Naive thymus-derived CD4-positive, alpha-beta T cell (primary cell): ENCODE measurements at regions not wholly inside any gene's neighbourhood (a gene's known extent, or its start where the extent isn't known, plus 50 kb on each side); places are given as distances from the start of the nearest gene placed in this dataset.
A peak's percentile ranks its signal among the peaks of the same experiment; 100 is the strongest.

ENCODE experiments used
- ATAC-seq: fragments of 150-1000 bp; cut with Tn5 transposase; 2 replicates; pipeline ENCODE4 v1.10.0; 2021; ENCODE audit warnings: mild to moderate bottlenecking, moderate library complexity
- CTCF ChIA-PET: fragments of 350-600 bp; sonication (Branson Sonifier 250); formaldehyde crosslinking; loops from one replicate; lab custom pipeline; 2021; ENCODE audit warnings: antibody characterized with exemption; lab: Charles Lee
- POLR2A ChIA-PET: fragments of 350-600 bp; sonication (Branson Sonifier 250); formaldehyde crosslinking; loops from one replicate; lab custom pipeline; 2021; ENCODE audit warnings: antibody characterized with exemption, inconsistent platforms; lab: Charles Lee
- DNase-seq, 9 donors: peaks; one replicate each; pipeline versions ENCODE4 v3.0.0 to v3.0.0-alpha.2; 2020 to 2022; ENCODE audit warnings: mixed read lengths in 1 of 9
- H3K27ac ChIP-seq: one replicate; pipeline ENCODE4 v1.7.0; 2013; ENCODE audit warnings: mild to moderate bottlenecking, low read depth, low read length, moderate library complexity
- H3K27me3 ChIP-seq, 2 donors: one replicate each; pipeline ENCODE4 v1.7.0; 2013; ENCODE audit warnings: low read length in 2 of 2, mild to moderate bottlenecking in 2 of 2, moderate library complexity in 2 of 2; ENCODE audit not compliant: control insufficient read depth in 2 of 2, insufficient read depth in 2 of 2
- H3K36me3 ChIP-seq, 3 experiments: 1 replicate in 2 of 3; 2 replicates in 1 of 3; pipeline ENCODE4 v1.7.0; 2013; ENCODE audit warnings: low read length in 3 of 3, mild to moderate bottlenecking in 3 of 3, moderate library complexity in 1 of 3; ENCODE audit not compliant: insufficient read depth in 3 of 3, control insufficient read depth in 2 of 3
- H3K4me1 ChIP-seq, 2 donors: one replicate each; pipeline ENCODE4 v1.7.0; 2013; ENCODE audit warnings: low read length in 2 of 2, mild to moderate bottlenecking in 2 of 2, moderate library complexity in 1 of 2; ENCODE audit not compliant: control insufficient read depth in 2 of 2, insufficient read depth in 2 of 2
- H3K4me3 ChIP-seq: 2 replicates; pipeline ENCODE4 v1.7.0; 2013; ENCODE audit warnings: mild to moderate bottlenecking, low read length
- H3K9me3 ChIP-seq, 3 experiments: 1 replicate in 2 of 3; 2 replicates in 1 of 3; pipeline ENCODE4 v1.7.0; 2013; ENCODE audit warnings: low read length in 3 of 3; ENCODE audit not compliant: control insufficient read depth in 2 of 3
- H3K27ac Mint-ChIP-seq, 9 donors: one replicate each; pipeline ENCODE4 v1.8.0; 2020 to 2022; ENCODE audit warnings: mixed read lengths in 9 of 9, mild to moderate bottlenecking in 8 of 9, moderate library complexity in 5 of 9, inconsistent platforms in 2 of 9
- H3K27me3 Mint-ChIP-seq, 5 donors: one replicate each; pipeline ENCODE4 v1.8.0; 2021 to 2022; ENCODE audit warnings: mixed read lengths in 5 of 5, mild to moderate bottlenecking in 1 of 5
- H3K36me3 Mint-ChIP-seq, 5 donors: one replicate each; pipeline ENCODE4 v1.8.0; 2020 to 2022; ENCODE audit warnings: mixed read lengths in 5 of 5, mild to moderate bottlenecking in 3 of 5, inconsistent platforms in 1 of 5
- H3K4me1 Mint-ChIP-seq, 7 donors: one replicate each; pipeline ENCODE4 v1.8.0; 2020 to 2022; ENCODE audit warnings: mixed read lengths in 7 of 7, mild to moderate bottlenecking in 3 of 7, inconsistent platforms in 1 of 7
- H3K4me3 Mint-ChIP-seq, 10 donors: one replicate each; pipeline ENCODE4 v1.8.0; 2020 to 2022; ENCODE audit warnings: mild to moderate bottlenecking in 10 of 10, mixed read lengths in 10 of 10, moderate library complexity in 6 of 10, inconsistent platforms in 2 of 10
- H3K9me3 Mint-ChIP-seq, 11 donors: one replicate each; pipeline ENCODE4 v1.8.0; 2020 to 2022; ENCODE audit warnings: mixed read lengths in 11 of 11, mild to moderate bottlenecking in 4 of 11, inconsistent platforms in 1 of 11, moderate library complexity in 1 of 11
- intact Hi-C, 2 donors: fragments of 100-400 bp; cut with micrococcal nuclease; formaldehyde crosslinking; loops; one replicate each; pipeline ENCODE4 v1.15.1; 2023

DNA sequence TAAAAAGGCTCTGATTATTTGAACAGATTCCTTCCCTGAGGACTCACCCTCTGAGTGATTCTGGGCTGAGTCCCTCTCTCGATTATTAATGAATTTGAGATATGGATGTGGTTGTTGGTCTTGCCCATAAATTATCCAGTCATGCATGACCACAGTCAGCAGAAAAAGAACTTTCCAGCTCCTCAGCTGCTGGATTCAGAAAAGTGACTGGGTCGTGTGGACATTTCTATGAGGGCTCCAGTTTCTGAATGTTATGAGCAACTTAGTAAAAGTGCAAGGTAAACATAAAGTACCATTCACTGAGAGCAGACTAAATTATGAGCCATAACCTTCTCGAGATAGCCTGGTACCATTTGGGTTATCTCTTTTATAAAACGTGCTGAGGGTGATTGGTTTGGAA, 100.1 kb upstream of the CLDN10 start:
- intact Hi-C loops, result no loop called here
- Mint-ChIP-seq H3K36me3 (no peaks in the 10 kb centered on the region), H3K9me3 (peaks cover 0 to 3% (median 0%) of the 10 kb centered on the region in 11 donors), H3K27me3 (peaks cover 9 to 32% (median 19%) of the 10 kb centered on the region in 5 donors), H3K4me3 (no peak overlapping the region), H3K4me1 (peaks cover 4 to 19% (median 14%) of the 10 kb centered on the region in 7 donors), H3K27ac (no peak overlapping the region)
- H3K36me3 ChIP-seq, result no peaks in the 10 kb centered on the region
- DNase-seq, result no peak
- ChIA-PET CTCF (no interaction called here), POLR2A (no interaction called here)
- H3K4me1 ChIP-seq, result no peaks in the 10 kb centered on the region
- no peaks in the 10 kb centered on the region for H3K9me3 ChIP-seq
- no peak for ATAC-seq
- H3K4me3 ChIP-seq, result no peak overlapping the region
- H3K27ac ChIP-seq, result no peak overlapping the region
- H3K27me3 ChIP-seq, result peaks cover 0 to 3% of the 10 kb centered on the region in 2 donors

DNA sequence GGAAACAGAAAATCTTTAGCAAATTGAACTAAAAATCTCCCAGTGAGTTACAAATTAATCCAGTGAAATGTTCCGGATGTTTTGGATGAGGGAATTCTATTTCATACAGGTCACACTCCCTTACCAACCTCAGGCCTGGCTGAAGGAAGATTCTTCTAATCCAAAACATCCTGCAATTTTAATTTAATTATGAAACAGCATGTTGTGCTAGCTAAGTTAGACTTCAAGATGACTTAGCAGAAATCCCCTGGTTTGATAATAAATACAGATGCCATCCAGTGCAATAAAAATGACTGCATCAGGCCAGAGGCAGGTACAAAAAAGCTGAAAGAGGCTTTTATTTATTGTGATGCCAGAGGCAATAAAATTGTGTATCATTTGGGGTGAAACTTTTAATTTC, 96.7 kb upstream of the CLDN10 start:
- Histone ChIP-seq H3K4me3 (no peak overlapping the region), H3K4me1 (no peaks in the 10 kb centered on the region), H3K9me3 (peaks cover 0 to 4% (median 0%) of the 10 kb centered on the region in 3 experiments), H3K27me3 (peaks cover 0 to under 1% of the 10 kb centered on the region in 2 donors), H3K36me3 (no peaks in the 10 kb centered on the region), H3K27ac (no peak overlapping the region)
- no peak overlapping the region for H3K4me3 Mint-ChIP-seq
- H3K4me1 Mint-ChIP-seq, result peaks cover 4 to 14% (median 10%) of the 10 kb centered on the region in 7 donors
- ATAC-seq, result no peak
- POLR2A ChIA-PET, result no interaction called here
- CTCF ChIA-PET, result no interaction called here
- H3K27ac Mint-ChIP-seq, result no peak overlapping the region
- intact Hi-C loops, result no loop called here
- DNase-seq, result no peak
- H3K9me3 Mint-ChIP-seq, result peaks cover 6 to 32% (median 17%) of the 10 kb centered on the region in 11 donors
- peaks cover 3 to 21% (median 12%) of the 10 kb centered on the region in 5 donors for H3K27me3 Mint-ChIP-seq
- peaks cover 0 to 11% (median 0%) of the 10 kb centered on the region in 5 donors for H3K36me3 Mint-ChIP-seq

DNA sequence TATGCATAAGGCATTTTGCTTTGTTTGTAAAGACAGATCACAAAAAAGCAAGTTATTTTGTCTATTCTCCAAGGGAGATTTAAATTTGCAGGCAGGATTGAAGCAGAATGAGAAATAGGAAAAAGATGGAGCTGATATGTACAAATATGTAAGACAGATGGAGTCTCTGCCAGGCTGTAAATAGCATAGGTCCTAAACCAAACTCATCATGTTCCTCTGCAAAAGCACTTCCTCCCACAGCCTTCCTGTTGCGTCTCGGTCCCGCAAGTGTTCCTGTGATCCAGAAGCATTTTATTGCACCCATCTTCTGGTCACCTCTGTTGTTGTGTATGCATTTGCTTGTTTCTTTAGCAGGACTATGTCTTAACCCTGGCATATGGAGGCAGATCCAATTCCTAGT, 95.7 kb upstream of the CLDN10 start:
- H3K9me3 Mint-ChIP-seq, result peaks cover 6 to 37% (median 17%) of the 10 kb centered on the region in 11 donors
- H3K4me1 Mint-ChIP-seq, result peaks cover 4 to 14% (median 10%) of the 10 kb centered on the region in 7 donors
- Histone ChIP-seq H3K4me1 (no peaks in the 10 kb centered on the region), H3K36me3 (no peaks in the 10 kb centered on the region), H3K4me3 (no peak overlapping the region), H3K27me3 (no peaks in the 10 kb centered on the region), H3K27ac (no peak overlapping the region), H3K9me3 (peaks cover 0 to 4% (median 0%) of the 10 kb centered on the region in 3 experiments)
- ATAC-seq (no peak), DNase-seq (no peak)
- POLR2A ChIA-PET, result no interaction called here
- H3K4me3 Mint-ChIP-seq, result peak overlapping the region in 8 of 10 donors; percentile 14 to 75 (median 36)
- CTCF ChIA-PET, result no interaction called here
- peak overlapping the region in 1 of 9 donors; percentile 54 for H3K27ac Mint-ChIP-seq
- peaks cover 0 to 11% (median 0%) of the 10 kb centered on the region in 5 donors for H3K36me3 Mint-ChIP-seq
- H3K27me3 Mint-ChIP-seq, result peaks cover 3 to 16% (median 9%) of the 10 kb centered on the region in 5 donors
- intact Hi-C loops, result no loop called here

DNA sequence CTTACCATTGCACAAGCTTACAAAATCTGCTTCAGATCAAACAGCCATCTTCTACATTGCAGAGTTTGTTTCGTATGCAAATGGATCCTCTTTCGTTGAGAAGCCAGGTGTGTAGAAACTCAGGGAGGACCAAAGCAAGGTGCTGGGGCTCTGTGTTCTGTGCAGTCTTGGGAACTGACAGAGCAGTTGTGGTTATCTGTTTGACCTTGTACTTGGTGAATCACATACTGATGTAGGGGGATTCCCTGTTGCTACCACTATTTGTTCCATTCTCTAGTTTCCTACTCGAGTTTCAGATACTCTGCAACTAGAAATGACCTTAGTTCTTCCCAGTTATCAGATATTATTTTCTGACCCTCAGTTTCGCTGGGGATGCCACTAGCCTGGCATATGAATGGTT, 95.2 kb upstream of the CLDN10 start:
- POLR2A ChIA-PET, result no interaction called here
- Histone ChIP-seq H3K4me3 (no peak overlapping the region), H3K36me3 (no peaks in the 10 kb centered on the region), H3K27me3 (no peaks in the 10 kb centered on the region), H3K4me1 (no peaks in the 10 kb centered on the region), H3K9me3 (peaks cover 0 to 4% (median 0%) of the 10 kb centered on the region in 3 experiments), H3K27ac (no peak overlapping the region)
- Mint-ChIP-seq H3K27ac (no peak overlapping the region), H3K9me3 (peaks cover 6 to 37% (median 17%) of the 10 kb centered on the region in 11 donors), H3K4me3 (peak overlapping the region in 4 of 10 donors; percentile 29 to 75 (median 36)), H3K4me1 (peaks cover 4 to 14% (median 10%) of the 10 kb centered on the region in 7 donors), H3K27me3 (peaks cover 3 to 16% (median 9%) of the 10 kb centered on the region in 5 donors), H3K36me3 (peaks cover 0 to 11% (median 0%) of the 10 kb centered on the region in 5 donors)
- DNase-seq (no peak), ATAC-seq (peak; percentile 42)
- CTCF ChIA-PET, result no interaction called here
- intact Hi-C loops, result no loop called here

DNA sequence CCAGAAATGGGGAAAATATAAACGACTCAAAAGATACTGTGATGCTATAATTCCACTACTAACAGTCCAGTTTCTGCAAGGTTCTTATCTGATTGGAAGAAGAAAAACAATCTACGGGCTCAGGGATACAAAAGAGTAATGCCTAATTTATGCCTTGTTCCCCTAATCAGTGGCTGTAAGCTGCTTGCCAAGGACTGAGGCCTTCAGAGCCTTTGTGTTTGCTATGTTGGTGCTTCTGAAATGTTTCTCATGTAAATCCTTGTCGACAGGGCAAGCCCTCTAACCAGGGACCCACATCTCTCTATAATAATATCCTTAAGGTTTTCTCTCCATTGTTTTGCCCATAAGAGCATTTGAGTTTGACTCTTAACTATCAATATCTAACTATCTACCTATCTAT, 89.7 kb upstream of the CLDN10 start:
- intact Hi-C loops, result no loop called here
- ChIA-PET POLR2A (no interaction called here), CTCF (no interaction called here)
- no peak overlapping the region for H3K4me3 Mint-ChIP-seq
- peaks cover 6 to 34% (median 17%) of the 10 kb centered on the region in 11 donors for H3K9me3 Mint-ChIP-seq
- ATAC-seq (no peak), DNase-seq (no peak)
- peaks cover 2 to 7% (median 4%) of the 10 kb centered on the region in 5 donors for H3K27me3 Mint-ChIP-seq
- H3K36me3 Mint-ChIP-seq, result peaks cover 0 to 11% (median 0%) of the 10 kb centered on the region in 5 donors
- H3K4me1 Mint-ChIP-seq, result no peaks in the 10 kb centered on the region
- H3K27me3 ChIP-seq, result no peaks in the 10 kb centered on the region
- no peaks in the 10 kb centered on the region for H3K4me1 ChIP-seq
- no peak overlapping the region for H3K27ac Mint-ChIP-seq
- no peak overlapping the region for H3K27ac ChIP-seq
- peaks cover 0 to 4% (median 0%) of the 10 kb centered on the region in 3 experiments for H3K9me3 ChIP-seq
- H3K4me3 ChIP-seq, result no peak overlapping the region
- no peaks in the 10 kb centered on the region for H3K36me3 ChIP-seq

DNA sequence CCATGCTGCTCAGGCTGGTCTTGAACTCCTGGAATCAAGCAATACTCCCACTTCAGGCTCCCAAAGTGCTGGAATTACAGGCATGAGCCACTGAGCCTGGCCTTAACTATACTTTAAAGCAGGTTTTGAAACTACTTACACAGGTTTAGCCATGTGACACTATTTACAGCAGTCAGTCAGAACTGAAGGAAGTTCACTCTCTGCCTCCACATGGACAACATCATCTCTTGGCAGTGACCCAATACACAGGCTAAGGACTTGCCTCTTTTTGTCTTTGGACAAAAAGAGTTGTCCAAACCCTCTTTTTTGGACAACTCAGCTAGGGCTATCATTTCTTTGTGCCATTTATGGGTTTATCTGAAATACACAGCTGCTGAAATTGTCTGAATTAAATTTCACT, 89.0 kb upstream of the CLDN10 start:
- H3K27me3 ChIP-seq, result no peaks in the 10 kb centered on the region
- H3K4me1 ChIP-seq, result no peaks in the 10 kb centered on the region
- no peak overlapping the region for H3K27ac ChIP-seq
- Mint-ChIP-seq H3K9me3 (peaks cover 6 to 27% (median 15%) of the 10 kb centered on the region in 11 donors), H3K4me1 (no peaks in the 10 kb centered on the region), H3K27ac (no peak overlapping the region), H3K4me3 (no peak overlapping the region), H3K27me3 (peaks cover under 1 to 7% (median 3%) of the 10 kb centered on the region in 5 donors), H3K36me3 (peaks cover 0 to 7% (median 0%) of the 10 kb centered on the region in 5 donors)
- intact Hi-C loops, result no loop called here
- ChIA-PET CTCF (no interaction called here), POLR2A (no interaction called here)
- H3K4me3 ChIP-seq, result no peak overlapping the region
- no peaks in the 10 kb centered on the region for H3K36me3 ChIP-seq
- peaks cover 0 to 4% (median 0%) of the 10 kb centered on the region in 3 experiments for H3K9me3 ChIP-seq
- DNase-seq (no peak), ATAC-seq (no peak)
